ENCODE measurements at regions not wholly inside any gene's neighbourhood (a gene's known extent, or its start where the extent isn't known, plus 50 kb on each side); places are given as distances from the start of the nearest gene placed in this dataset.

GRCh38 chr18:25516121-25516520 is 164.2 kb upstream of the ZNF521 start:
- Histone ChIP-seq H3K36me3 (ENCODE audit: control insufficient read depth, insufficient read depth, low read length) (no peaks in the 10 kb centered on the region), H3K27me3 (ENCODE audit: control insufficient read depth, insufficient read depth, low read length) (no peaks in the 10 kb centered on the region), H3K4me3 (ENCODE audit: low read depth, low read length) (no peak overlapping the region)
- DNase-seq (ENCODE audit: low read depth), result no peak
- TF ChIP-seq CTCF (IDR thresholded peaks at IDR 0.05; ENCODE audit: insufficient read depth, low read length, poor library complexity, severe bottlenecking), result no peak

- H3K27me3 ChIP-seq (ENCODE audit: control insufficient read depth, insufficient read depth, low read length), result no peaks in the 10 kb centered on the region
- no peak for TF ChIP-seq CTCF (IDR thresholded peaks at IDR 0.05; ENCODE audit: insufficient read depth, low read length, poor library complexity, severe bottlenecking)
- no peak for DNase-seq (ENCODE audit: low read depth)
Observed at GRCh38 chr18:25510096-25510495, 158.1 kb upstream of the ZNF521 start.

GRCh38 chr18:25503567-25504081 is 151.7 kb upstream of the ZNF521 start:
- no peak for TF ChIP-seq CTCF (IDR thresholded peaks at IDR 0.05; ENCODE audit: insufficient read depth, low read length, poor library complexity, severe bottlenecking)
- Histone ChIP-seq H3K27me3 (ENCODE audit: control insufficient read depth, insufficient read depth, low read length) (no peaks in the 10 kb centered on the region), H3K4me3 (ENCODE audit: low read depth, low read length) (peak overlapping the region; percentile 28), H3K36me3 (ENCODE audit: control insufficient read depth, insufficient read depth, low read length) (no peaks in the 10 kb centered on the region)
- DNase-seq (ENCODE audit: low read depth), result peak; percentile 51

More at GRCh38 chr18:25510096-25510495, 158.1 kb upstream of the ZNF521 start:
- no peaks in the 10 kb centered on the region for H3K36me3 ChIP-seq (ENCODE audit: control insufficient read depth, insufficient read depth, low read length)
- no peak overlapping the region for H3K4me3 ChIP-seq (ENCODE audit: low read depth, low read length)

GRCh38 chr18:25497151-25497794 is 145.3 kb upstream of the ZNF521 start:
- Histone ChIP-seq H3K27me3 (ENCODE audit: control insufficient read depth, insufficient read depth, low read length) (no peaks in the 10 kb centered on the region), H3K36me3 (ENCODE audit: control insufficient read depth, insufficient read depth, low read length) (no peaks in the 10 kb centered on the region), H3K4me3 (ENCODE audit: low read depth, low read length) (no peak overlapping the region)
- TF ChIP-seq CTCF (IDR thresholded peaks at IDR 0.05; ENCODE audit: insufficient read depth, low read length, poor library complexity, severe bottlenecking), result no peak
- DNase-seq (ENCODE audit: low read depth), result no peak

GRCh38 chr18:25496544-25496943 is 144.6 kb upstream of the ZNF521 start:
- no peak for TF ChIP-seq CTCF (IDR thresholded peaks at IDR 0.05; ENCODE audit: insufficient read depth, low read length, poor library complexity, severe bottlenecking)
- no peaks in the 10 kb centered on the region for H3K36me3 ChIP-seq (ENCODE audit: control insufficient read depth, insufficient read depth, low read length)
- H3K4me3 ChIP-seq (ENCODE audit: low read depth, low read length), result no peak overlapping the region
- no peak for DNase-seq (ENCODE audit: low read depth)
- H3K27me3 ChIP-seq (ENCODE audit: control insufficient read depth, insufficient read depth, low read length), result no peaks in the 10 kb centered on the region

- TF ChIP-seq CTCF (IDR thresholded peaks at IDR 0.05; ENCODE audit: insufficient read depth, low read length, poor library complexity, severe bottlenecking), result no peak
- no peak for DNase-seq (ENCODE audit: low read depth)
- no peaks in the 10 kb centered on the region for H3K27me3 ChIP-seq (ENCODE audit: control insufficient read depth, insufficient read depth, low read length)
- H3K4me3 ChIP-seq (ENCODE audit: low read depth, low read length), result no peak overlapping the region
- no peaks in the 10 kb centered on the region for H3K36me3 ChIP-seq (ENCODE audit: control insufficient read depth, insufficient read depth, low read length)
Observed at GRCh38 chr18:25495606-25496005, 143.6 kb upstream of the ZNF521 start.
